B cell (primary cell): ENCODE measurements at regions not wholly inside any gene's neighbourhood (a gene's known extent, or its start where the extent isn't known, plus 50 kb on each side); places are given as distances from the start of the nearest gene placed in this dataset.

Experiments
- CTCF ChIP-seq: fragments of 200-600 bp; IDR thresholded peaks from one replicate; pipeline ENCODE4 v1.8.0; 2022; ENCODE audit warnings: antibody characterized with exemption, mild to moderate bottlenecking
- EZH2 ChIP-seq: IDR thresholded peaks from 2 replicates; pipeline ENCODE4 v1.6.1; 2012; ENCODE audit warnings: borderline replicate concordance, low read depth, mild to moderate bottlenecking, moderate library complexity, low read length; ENCODE audit not compliant: insufficient read depth, poor library complexity, severe bottlenecking

DNA sequence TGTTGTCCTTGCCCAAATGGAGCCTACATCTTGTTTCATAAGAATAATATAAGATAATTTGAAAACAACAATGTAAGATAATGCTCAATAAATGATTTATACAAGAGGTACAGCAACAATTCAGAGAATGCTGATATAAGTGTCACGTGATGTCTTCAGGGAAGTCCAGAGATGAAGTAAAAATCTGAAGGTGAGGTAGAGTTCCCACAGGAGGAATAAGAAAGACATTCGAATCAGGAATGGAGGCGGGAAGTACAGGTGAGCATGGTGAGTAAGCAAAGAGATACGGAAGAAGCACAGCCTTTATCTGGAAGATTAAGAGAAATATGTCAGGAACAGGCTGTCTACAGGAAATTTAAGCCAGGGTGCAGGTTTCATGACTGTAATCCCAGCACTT is 165.9 kb upstream of the MARCKS start:
- TF ChIP-seq CTCF: no peak
- TF ChIP-seq EZH2: no peak
